Osteocyte (in vitro differentiated cells): ENCODE measurements at regions not wholly inside any gene's neighbourhood (a gene's known extent, or its start where the extent isn't known, plus 50 kb on each side); places are given as distances from the start of the nearest gene placed in this dataset.

Experiments
- DNase-seq: peaks from one replicate; pipeline ENCODE4 v3.0.0; 2021; ENCODE audit warnings: mixed read lengths; ENCODE audit not compliant: unreplicated experiment; ENCODE audit errors: extremely low spot score
- H3K27ac Mint-ChIP-seq: one replicate; pipeline ENCODE4 v1.8.0; 2021; ENCODE audit warnings: mild to moderate bottlenecking, mixed read lengths; ENCODE audit not compliant: unreplicated experiment
- H3K27me3 Mint-ChIP-seq: one replicate; pipeline ENCODE4 v1.8.0; 2021; ENCODE audit warnings: mixed read lengths; ENCODE audit not compliant: unreplicated experiment
- H3K36me3 Mint-ChIP-seq: one replicate; pipeline ENCODE4 v1.8.0; 2021; ENCODE audit warnings: mixed read lengths; ENCODE audit not compliant: unreplicated experiment
- H3K4me1 Mint-ChIP-seq: one replicate; pipeline ENCODE4 v1.8.0; 2021; ENCODE audit warnings: mixed read lengths; ENCODE audit not compliant: unreplicated experiment
- H3K4me3 Mint-ChIP-seq: one replicate; pipeline ENCODE4 v1.8.0; 2021; ENCODE audit warnings: mild to moderate bottlenecking, moderate library complexity, mixed read lengths; ENCODE audit not compliant: unreplicated experiment
- H3K9me3 Mint-ChIP-seq: one replicate; pipeline ENCODE4 v1.8.0; 2021; ENCODE audit warnings: mixed read lengths; ENCODE audit not compliant: unreplicated experiment
- CTCF ChIP-seq: fragments of 200-600 bp; sonication (generic); IDR thresholded peaks from 2 replicates; pipeline ENCODE4 v1.5.0; 2021; ENCODE audit warnings: antibody characterized with exemption, mild to moderate bottlenecking, moderate library complexity

- Mint-ChIP-seq H3K36me3 (no peaks in the 10 kb centered on the region), H3K4me1 (no peaks in the 10 kb centered on the region), H3K4me3 (no peak overlapping the region), H3K9me3 (peaks cover 29% of the 10 kb centered on the region), H3K27ac (no peak overlapping the region), H3K27me3 (no peaks in the 10 kb centered on the region)
- no peak for TF ChIP-seq CTCF
- DNase-seq, result no peak
These were observed 243.0 kb upstream of the MGMT start for GRCh38 chr10:129224065-129224464.

GRCh38 chr10:129231821-129232220 is 235.2 kb upstream of the MGMT start:
- Mint-ChIP-seq H3K27me3 (no peaks in the 10 kb centered on the region), H3K9me3 (peaks cover 37% of the 10 kb centered on the region), H3K4me3 (no peak overlapping the region), H3K36me3 (no peaks in the 10 kb centered on the region), H3K4me1 (no peaks in the 10 kb centered on the region), H3K27ac (no peak overlapping the region)
- TF ChIP-seq CTCF, result no peak
- no peak for DNase-seq

- no peak overlapping the region for H3K27ac Mint-ChIP-seq
- H3K36me3 Mint-ChIP-seq, result no peaks in the 10 kb centered on the region
- no peak overlapping the region for H3K4me3 Mint-ChIP-seq
- peaks cover 29% of the 10 kb centered on the region for H3K9me3 Mint-ChIP-seq
- DNase-seq, result no peak
- no peak for TF ChIP-seq CTCF
- H3K27me3 Mint-ChIP-seq, result no peaks in the 10 kb centered on the region
- H3K4me1 Mint-ChIP-seq, result no peaks in the 10 kb centered on the region
These were observed 233.5 kb upstream of the MGMT start for GRCh38 chr10:129233351-129234148.

GRCh38 chr10:129236274-129236691 is 230.8 kb upstream of the MGMT start:
- no peak for TF ChIP-seq CTCF

GRCh38 chr10:129241461-129241860 is 225.6 kb upstream of the MGMT start:
- DNase-seq, result peak; percentile 51
- Mint-ChIP-seq H3K36me3 (no peaks in the 10 kb centered on the region), H3K9me3 (peaks cover 10% of the 10 kb centered on the region), H3K4me3 (no peak overlapping the region), H3K4me1 (no peaks in the 10 kb centered on the region), H3K27ac (no peak overlapping the region), H3K27me3 (no peaks in the 10 kb centered on the region)
- TF ChIP-seq CTCF, result no peak

More at GRCh38 chr10:129236274-129236691, 230.8 kb upstream of the MGMT start:
- Mint-ChIP-seq H3K9me3 (peaks cover 20% of the 10 kb centered on the region), H3K36me3 (no peaks in the 10 kb centered on the region), H3K4me3 (no peak overlapping the region), H3K4me1 (no peaks in the 10 kb centered on the region), H3K27ac (no peak overlapping the region), H3K27me3 (no peaks in the 10 kb centered on the region)
- DNase-seq, result peak; percentile 64
